ENCODE measurements at regions not wholly inside any gene's neighbourhood (a gene's known extent, or its start where the extent isn't known, plus 50 kb on each side); places are given as distances from the start of the nearest gene placed in this dataset.

- TF ChIP-seq, protein P1, sequence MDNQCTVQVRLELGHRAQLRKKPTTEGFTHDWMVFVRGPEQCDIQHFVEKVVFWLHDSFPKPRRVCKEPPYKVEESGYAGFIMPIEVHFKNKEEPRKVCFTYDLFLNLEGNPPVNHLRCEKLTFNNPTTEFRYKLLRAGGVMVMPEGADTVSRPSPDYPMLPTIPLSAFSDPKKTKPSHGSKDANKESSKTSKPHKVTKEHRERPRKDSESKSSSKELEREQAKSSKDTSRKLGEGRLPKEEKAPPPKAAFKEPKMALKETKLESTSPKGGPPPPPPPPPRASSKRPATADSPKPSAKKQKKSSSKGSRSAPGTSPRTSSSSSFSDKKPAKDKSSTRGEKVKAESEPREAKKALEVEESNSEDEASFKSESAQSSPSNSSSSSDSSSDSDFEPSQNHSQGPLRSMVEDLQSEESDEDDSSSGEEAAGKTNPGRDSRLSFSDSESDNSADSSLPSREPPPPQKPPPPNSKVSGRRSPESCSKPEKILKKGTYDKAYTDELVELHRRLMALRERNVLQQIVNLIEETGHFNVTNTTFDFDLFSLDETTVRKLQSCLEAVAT (IDR thresholded peaks at IDR 0.05) = peak in 1 of 2 experiments; percentile 68; a peak in 1 of 4 replicates
- no peak for TF ChIP-seq ZNF277 (CRISPR knock-in tag; IDR thresholded peaks at IDR 0.05; ENCODE audit: borderline replicate concordance)
- TF ChIP-seq ZFX (CRISPR knock-in tag; IDR thresholded peaks at IDR 0.05) = no peak
- TF ChIP-seq SAFB2 (IDR thresholded peaks at IDR 0.05; ENCODE audit: borderline replicate concordance, low read depth, low read length, severe bottlenecking) = no peak
- TF ChIP-seq, protein P2, sequence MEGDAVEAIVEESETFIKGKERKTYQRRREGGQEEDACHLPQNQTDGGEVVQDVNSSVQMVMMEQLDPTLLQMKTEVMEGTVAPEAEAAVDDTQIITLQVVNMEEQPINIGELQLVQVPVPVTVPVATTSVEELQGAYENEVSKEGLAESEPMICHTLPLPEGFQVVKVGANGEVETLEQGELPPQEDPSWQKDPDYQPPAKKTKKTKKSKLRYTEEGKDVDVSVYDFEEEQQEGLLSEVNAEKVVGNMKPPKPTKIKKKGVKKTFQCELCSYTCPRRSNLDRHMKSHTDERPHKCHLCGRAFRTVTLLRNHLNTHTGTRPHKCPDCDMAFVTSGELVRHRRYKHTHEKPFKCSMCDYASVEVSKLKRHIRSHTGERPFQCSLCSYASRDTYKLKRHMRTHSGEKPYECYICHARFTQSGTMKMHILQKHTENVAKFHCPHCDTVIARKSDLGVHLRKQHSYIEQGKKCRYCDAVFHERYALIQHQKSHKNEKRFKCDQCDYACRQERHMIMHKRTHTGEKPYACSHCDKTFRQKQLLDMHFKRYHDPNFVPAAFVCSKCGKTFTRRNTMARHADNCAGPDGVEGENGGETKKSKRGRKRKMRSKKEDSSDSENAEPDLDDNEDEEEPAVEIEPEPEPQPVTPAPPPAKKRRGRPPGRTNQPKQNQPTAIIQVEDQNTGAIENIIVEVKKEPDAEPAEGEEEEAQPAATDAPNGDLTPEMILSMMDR (IDR thresholded peaks at IDR 0.05 in 2 of 3, conservative IDR thresholded peaks at IDR 0.05 in 1 of 3; ENCODE audit: insufficient read depth in 2 of 3, low read depth in 1 of 3, low read length in 3 of 3) = no peak
These were observed 111.2 kb upstream of the NBPF11 start (continued) for GRCh38 chr1:148263128-148263905.

Data from K562 (cell line).